ENCODE measurements at regions not wholly inside any gene's neighbourhood (a gene's known extent, or its start where the extent isn't known, plus 50 kb on each side); places are given as distances from the start of the nearest gene placed in this dataset.

DNA sequence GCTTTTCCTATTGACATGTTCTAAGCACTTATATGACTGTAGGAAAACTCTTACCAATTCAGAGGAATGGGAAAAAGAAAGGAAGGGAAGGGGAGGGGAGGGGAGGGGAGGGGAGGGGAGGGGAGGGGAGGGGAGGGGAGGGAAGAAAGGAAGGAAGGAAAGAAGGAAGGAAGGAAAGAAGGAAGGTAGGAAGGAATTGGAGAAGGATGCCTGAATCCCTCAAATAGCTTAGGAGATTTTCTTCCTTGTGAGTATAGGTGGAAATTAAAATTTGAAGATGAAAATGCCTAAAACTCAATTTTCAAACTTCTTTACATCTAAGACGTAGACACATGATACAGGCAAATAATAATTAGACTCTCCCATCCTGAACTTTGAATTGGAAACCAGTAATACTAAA, 463.1 kb downstream of the SATB2 start:
- TF ChIP-seq, protein P1, sequence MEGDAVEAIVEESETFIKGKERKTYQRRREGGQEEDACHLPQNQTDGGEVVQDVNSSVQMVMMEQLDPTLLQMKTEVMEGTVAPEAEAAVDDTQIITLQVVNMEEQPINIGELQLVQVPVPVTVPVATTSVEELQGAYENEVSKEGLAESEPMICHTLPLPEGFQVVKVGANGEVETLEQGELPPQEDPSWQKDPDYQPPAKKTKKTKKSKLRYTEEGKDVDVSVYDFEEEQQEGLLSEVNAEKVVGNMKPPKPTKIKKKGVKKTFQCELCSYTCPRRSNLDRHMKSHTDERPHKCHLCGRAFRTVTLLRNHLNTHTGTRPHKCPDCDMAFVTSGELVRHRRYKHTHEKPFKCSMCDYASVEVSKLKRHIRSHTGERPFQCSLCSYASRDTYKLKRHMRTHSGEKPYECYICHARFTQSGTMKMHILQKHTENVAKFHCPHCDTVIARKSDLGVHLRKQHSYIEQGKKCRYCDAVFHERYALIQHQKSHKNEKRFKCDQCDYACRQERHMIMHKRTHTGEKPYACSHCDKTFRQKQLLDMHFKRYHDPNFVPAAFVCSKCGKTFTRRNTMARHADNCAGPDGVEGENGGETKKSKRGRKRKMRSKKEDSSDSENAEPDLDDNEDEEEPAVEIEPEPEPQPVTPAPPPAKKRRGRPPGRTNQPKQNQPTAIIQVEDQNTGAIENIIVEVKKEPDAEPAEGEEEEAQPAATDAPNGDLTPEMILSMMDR (IDR thresholded peaks at IDR 0.05) = no peak
- no peak for TF ChIP-seq POLR2AphosphoS5 (IDR thresholded peaks at IDR 0.05)
- no peak for TF ChIP-seq POLR2A (IDR thresholded peaks at IDR 0.05)
- TF ChIP-seq EP300 (IDR thresholded peaks at IDR 0.05) = no peak

All from sigmoid colon (tissue), 4 donors.